GM06990 (cell line): ENCODE measurements at regions not wholly inside any gene's neighbourhood (a gene's known extent, or its start where the extent isn't known, plus 50 kb on each side); places are given as distances from the start of the nearest gene placed in this dataset.
"Not testable (repeated sequence)": the region's sequence is repeated elsewhere in the genome, so short reads cannot be mapped to it uniquely, and the experiment has no call there.

Experiments
- DNase-seq: peaks from one replicate; pipeline ENCODE4 v3.0.0-alpha.2; 2011; ENCODE audit not compliant: insufficient read length; ENCODE audit errors: extremely low read depth
- H3K27me3 ChIP-seq: replicated peaks from 2 replicates; pipeline ENCODE4 v1.6.0; 2011; ENCODE audit warnings: low read length; ENCODE audit not compliant: control insufficient read depth, insufficient read depth
- H3K36me3 ChIP-seq: 2 replicates; pipeline ENCODE4 v1.5.1; 2011; ENCODE audit warnings: low read length; ENCODE audit not compliant: control insufficient read depth, insufficient read depth
- H3K4me3 ChIP-seq: replicated peaks from 2 replicates; pipeline ENCODE4 v1.5.1; 2011; ENCODE audit warnings: low read depth, mild to moderate bottlenecking, control low read depth, low read length
- TF ChIP-seq, protein P1 (sequence below): IDR thresholded peaks from 2 replicates; pipeline ENCODE4 v1.5.1; 2011; ENCODE audit warnings: low read length, control low read depth, mild to moderate bottlenecking, inconsistent platforms; ENCODE audit not compliant: insufficient read depth, poor library complexity, severe bottlenecking

DNA sequence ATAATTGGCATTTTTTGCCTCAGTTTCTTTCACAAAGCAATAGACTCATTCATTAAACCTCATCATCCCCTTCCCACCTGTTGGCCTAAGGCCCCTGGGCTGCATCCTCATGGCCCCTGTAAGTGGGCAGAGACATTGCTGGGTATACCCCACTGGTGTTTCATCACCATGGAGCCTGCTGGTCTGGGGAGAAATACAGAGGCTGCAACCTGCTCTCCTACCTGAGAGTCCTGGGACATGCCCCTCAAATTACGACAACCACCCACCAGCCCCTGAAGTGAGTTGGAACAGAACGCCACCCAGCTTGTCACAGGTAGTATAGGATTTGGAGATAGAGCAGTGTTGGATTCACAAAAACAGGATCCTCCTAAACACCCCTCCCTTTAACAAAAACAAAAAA, 190.8 kb downstream of the ANKRD60 start:
- Histone ChIP-seq H3K36me3 (no peaks in the 10 kb centered on the region), H3K4me3 (no peak overlapping the region), H3K27me3 (no peaks in the 10 kb centered on the region)
- no peak for DNase-seq
- TF ChIP-seq, protein P1, sequence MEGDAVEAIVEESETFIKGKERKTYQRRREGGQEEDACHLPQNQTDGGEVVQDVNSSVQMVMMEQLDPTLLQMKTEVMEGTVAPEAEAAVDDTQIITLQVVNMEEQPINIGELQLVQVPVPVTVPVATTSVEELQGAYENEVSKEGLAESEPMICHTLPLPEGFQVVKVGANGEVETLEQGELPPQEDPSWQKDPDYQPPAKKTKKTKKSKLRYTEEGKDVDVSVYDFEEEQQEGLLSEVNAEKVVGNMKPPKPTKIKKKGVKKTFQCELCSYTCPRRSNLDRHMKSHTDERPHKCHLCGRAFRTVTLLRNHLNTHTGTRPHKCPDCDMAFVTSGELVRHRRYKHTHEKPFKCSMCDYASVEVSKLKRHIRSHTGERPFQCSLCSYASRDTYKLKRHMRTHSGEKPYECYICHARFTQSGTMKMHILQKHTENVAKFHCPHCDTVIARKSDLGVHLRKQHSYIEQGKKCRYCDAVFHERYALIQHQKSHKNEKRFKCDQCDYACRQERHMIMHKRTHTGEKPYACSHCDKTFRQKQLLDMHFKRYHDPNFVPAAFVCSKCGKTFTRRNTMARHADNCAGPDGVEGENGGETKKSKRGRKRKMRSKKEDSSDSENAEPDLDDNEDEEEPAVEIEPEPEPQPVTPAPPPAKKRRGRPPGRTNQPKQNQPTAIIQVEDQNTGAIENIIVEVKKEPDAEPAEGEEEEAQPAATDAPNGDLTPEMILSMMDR: no peak

DNA sequence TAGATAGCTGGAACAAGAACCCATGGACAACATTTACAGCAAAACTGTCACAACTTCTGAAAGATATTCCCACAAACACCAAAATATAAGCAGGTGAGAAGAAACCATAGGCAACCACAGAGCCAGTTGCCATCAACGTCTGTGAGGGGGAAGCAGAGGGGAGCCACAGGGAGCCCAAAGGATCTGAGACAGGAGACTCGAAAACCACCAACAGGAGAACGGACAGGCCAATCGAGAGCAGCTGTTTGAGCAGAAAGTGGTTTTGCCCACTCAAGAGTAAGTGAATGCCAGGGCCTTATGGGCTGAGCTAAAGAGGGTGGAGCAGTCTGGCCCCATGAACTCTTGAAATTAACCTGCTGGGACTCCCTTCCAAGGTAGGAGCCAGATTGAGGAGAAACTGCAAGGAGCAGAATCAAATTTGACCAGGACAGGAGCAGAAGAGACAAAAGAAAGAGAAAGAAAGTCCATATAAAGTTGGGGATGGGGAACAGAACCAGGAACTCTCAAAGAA, 195.4 kb downstream of the ANKRD60 start:
- no peak overlapping the region for H3K4me3 ChIP-seq
- TF ChIP-seq, protein P1: no peak
- H3K27me3 ChIP-seq: no peaks in the 10 kb centered on the region; the same call in 1 of the 2 replicates

DNA sequence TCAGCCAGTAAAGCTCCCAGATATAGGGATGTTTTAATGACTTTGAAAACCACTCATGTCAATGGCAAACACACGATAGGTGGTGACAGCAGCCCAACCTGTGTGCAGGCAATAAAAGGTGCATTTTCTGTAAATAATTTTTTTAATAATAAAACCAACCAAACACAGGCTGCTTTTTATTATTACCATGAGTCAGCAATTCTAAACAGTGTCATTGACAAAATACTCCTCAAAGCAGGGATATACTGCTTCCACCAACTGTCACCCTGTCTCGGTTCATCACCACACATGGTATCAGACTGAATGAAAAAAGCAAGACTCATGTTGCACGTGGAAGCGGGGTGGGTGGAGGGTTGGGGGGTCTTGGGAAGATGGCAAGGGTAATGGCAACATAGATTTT, 195.9 kb downstream of the ANKRD60 start:
- TF ChIP-seq, protein P1: no peak
- H3K36me3 ChIP-seq: no peaks in the 10 kb centered on the region
- no peak overlapping the region for H3K4me3 ChIP-seq
- DNase-seq: no peak
- H3K27me3 ChIP-seq: no peaks in the 10 kb centered on the region; the same call in 1 of the 2 replicates

More for the DNA sequence above, 195.4 kb downstream of the ANKRD60 start:
- no peaks in the 10 kb centered on the region for H3K36me3 ChIP-seq
- no peak for DNase-seq

DNA sequence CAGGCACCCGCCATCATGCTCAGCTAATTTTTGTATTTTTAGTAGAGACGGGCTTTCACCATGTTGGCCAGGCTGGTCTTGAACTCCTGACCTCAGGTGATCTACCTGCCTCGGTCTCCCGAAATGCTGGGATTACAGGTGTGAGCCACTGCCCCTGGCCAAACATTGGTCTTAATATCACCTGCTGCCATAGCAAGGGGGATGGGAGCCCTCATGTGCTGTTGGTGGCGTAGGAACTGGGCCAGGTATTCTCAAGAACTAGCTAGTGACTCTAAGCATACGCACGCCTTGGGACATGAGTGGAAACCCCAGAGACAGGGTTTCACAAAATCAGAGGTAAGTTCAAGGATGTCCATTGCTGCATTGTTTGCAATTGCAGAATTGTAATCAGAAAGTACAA, 197.1 kb downstream of the ANKRD60 start:
- not testable (repeated sequence) for H3K4me3 ChIP-seq, H3K27me3 ChIP-seq, DNase-seq, H3K36me3 ChIP-seq

DNA sequence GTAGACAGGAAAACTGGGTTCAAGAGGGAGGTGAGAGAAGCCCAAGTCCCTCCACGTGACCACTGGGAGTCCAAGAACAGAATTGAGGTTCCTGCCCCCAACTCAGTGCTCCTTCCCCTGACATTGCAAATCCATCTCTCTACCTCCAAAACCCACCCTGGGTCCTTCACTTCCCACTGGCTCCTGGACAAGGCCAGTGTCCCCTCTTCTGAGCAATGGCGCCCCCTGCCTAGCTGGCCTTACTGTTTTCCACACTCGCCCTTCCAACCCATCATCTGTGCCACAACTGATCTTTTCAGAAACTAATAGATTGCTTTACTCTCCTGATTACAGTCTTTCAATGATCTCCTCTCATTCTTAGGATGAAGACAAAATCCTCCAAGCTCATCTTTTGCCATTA, 200.3 kb downstream of the ANKRD60 start:
- no peak for DNase-seq
- TF ChIP-seq, protein P1: no peak
- peaks cover 2% of the 10 kb centered on the region; the same call in 1 of the 2 replicates for H3K27me3 ChIP-seq
- no peak overlapping the region for H3K4me3 ChIP-seq
- no peaks in the 10 kb centered on the region for H3K36me3 ChIP-seq

DNA sequence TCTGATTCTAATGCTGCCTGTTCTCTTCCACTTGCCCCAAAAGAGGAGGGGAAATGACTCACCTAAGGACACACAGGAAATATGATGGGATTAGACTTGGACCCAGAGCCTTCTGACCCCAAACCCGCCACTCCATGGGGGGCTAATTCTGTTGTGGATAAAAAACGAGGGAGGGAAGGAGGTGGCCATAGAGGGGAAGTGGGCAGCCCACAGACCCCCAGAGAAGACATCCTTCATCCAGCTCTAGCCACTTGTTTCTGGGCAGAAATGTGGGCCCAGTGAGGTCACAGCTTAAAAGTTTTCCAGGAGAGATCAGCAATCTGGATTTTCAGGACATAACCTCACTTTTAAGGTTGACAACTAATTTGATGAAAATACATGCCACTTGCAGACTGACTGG, 202.1 kb downstream of the ANKRD60 start:
- no peaks in the 10 kb centered on the region for H3K36me3 ChIP-seq
- DNase-seq: no peak
- TF ChIP-seq, protein P1: no peak
- no peak overlapping the region for H3K4me3 ChIP-seq
- H3K27me3 ChIP-seq: peaks cover 2% of the 10 kb centered on the region; the same call in 1 of the 2 replicates
